Endothelial cell (in vitro differentiated cells): ENCODE measurements at regions not wholly inside any gene's neighbourhood (a gene's known extent, or its start where the extent isn't known, plus 50 kb on each side); places are given as distances from the start of the nearest gene placed in this dataset.

Source experiments
- DNase-seq: peaks from one replicate; pipeline ENCODE4 v3.0.0; 2021; ENCODE audit warnings: low spot score
- H3K27ac Mint-ChIP-seq: one replicate; pipeline ENCODE4 v1.8.0; 2021; ENCODE audit warnings: mixed read lengths, inconsistent platforms; ENCODE audit not compliant: unreplicated experiment
- H3K27me3 Mint-ChIP-seq: one replicate; pipeline ENCODE4 v1.8.0; 2021; ENCODE audit warnings: mild to moderate bottlenecking, moderate library complexity, mixed read lengths, inconsistent platforms; ENCODE audit not compliant: unreplicated experiment
- H3K36me3 Mint-ChIP-seq: one replicate; pipeline ENCODE4 v1.8.0; 2021; ENCODE audit warnings: mild to moderate bottlenecking, low read depth, mixed read lengths, inconsistent platforms; ENCODE audit not compliant: unreplicated experiment
- H3K4me1 Mint-ChIP-seq: one replicate; pipeline ENCODE4 v1.8.0; 2021; ENCODE audit warnings: mild to moderate bottlenecking, mixed read lengths, inconsistent platforms; ENCODE audit not compliant: unreplicated experiment
- H3K4me3 Mint-ChIP-seq: one replicate; pipeline ENCODE4 v1.8.0; 2021; ENCODE audit warnings: mild to moderate bottlenecking, mixed read lengths, inconsistent platforms; ENCODE audit not compliant: unreplicated experiment
- H3K9me3 Mint-ChIP-seq: one replicate; pipeline ENCODE4 v1.8.0; 2021; ENCODE audit warnings: mixed read lengths, inconsistent platforms; ENCODE audit not compliant: unreplicated experiment
- CTCF ChIP-seq: fragments of 200-600 bp; sonication (generic); IDR thresholded peaks from one replicate; pipeline ENCODE4 v1.5.0; 2021; ENCODE audit warnings: antibody characterized with exemption; ENCODE audit not compliant: unreplicated experiment

GRCh38 chr17:62125307-62125706, 60.2 kb upstream of the MED13 start:
- Mint-ChIP-seq H3K27me3 (no peaks in the 10 kb centered on the region), H3K27ac (no peak overlapping the region), H3K4me3 (no peak overlapping the region), H3K36me3 (no peaks in the 10 kb centered on the region), H3K4me1 (peaks cover 8% of the 10 kb centered on the region), H3K9me3 (no peaks in the 10 kb centered on the region)
- DNase-seq = no peak
- no peak for TF ChIP-seq CTCF

- TF ChIP-seq CTCF = no peak
- no peak overlapping the region for H3K27ac Mint-ChIP-seq
- no peaks in the 10 kb centered on the region for H3K36me3 Mint-ChIP-seq
- no peak overlapping the region for H3K4me3 Mint-ChIP-seq
- peaks cover 8% of the 10 kb centered on the region for H3K4me1 Mint-ChIP-seq
- H3K9me3 Mint-ChIP-seq = no peaks in the 10 kb centered on the region
- no peaks in the 10 kb centered on the region for H3K27me3 Mint-ChIP-seq
- no peak for DNase-seq
These were observed 56.1 kb upstream of the MED13 start for GRCh38 chr17:62121025-62121730.

- Mint-ChIP-seq H3K4me3 (no peak overlapping the region), H3K9me3 (no peaks in the 10 kb centered on the region), H3K36me3 (no peaks in the 10 kb centered on the region), H3K4me1 (peaks cover 8% of the 10 kb centered on the region), H3K27me3 (no peaks in the 10 kb centered on the region), H3K27ac (no peak overlapping the region)
- DNase-seq = no peak
- no peak for TF ChIP-seq CTCF
These were observed 54.3 kb upstream of the MED13 start for GRCh38 chr17:62119373-62119772.
